CD4-positive, alpha-beta T cell treated with Interleukin-1 beta for 1 hour (primary cell): ENCODE measurements at regions not wholly inside any gene's neighbourhood (a gene's known extent, or its start where the extent isn't known, plus 50 kb on each side); places are given as distances from the start of the nearest gene placed in this dataset.

ENCODE experiments used
- DNase-seq, 2 donors: peaks; one replicate each; pipeline ENCODE4 v3.0.0-alpha.2; 2020 to 2022

- no peak for DNase-seq
Observed at GRCh38 chr12:130104571-130105106, 57.6 kb upstream of the FZD10 start.

- no peak for DNase-seq
Observed at GRCh38 chr12:130109062-130109945, 53.0 kb upstream of the FZD10 start.

GRCh38 chr12:130110914-130111313 is 51.4 kb upstream of the FZD10 start:
- DNase-seq = no peak

- DNase-seq = no peak
Observed at GRCh38 chr12:130111965-130112496, 50.2 kb upstream of the FZD10 start.
